Muscle layer of duodenum (tissue), 2 donors: ENCODE measurements at regions not wholly inside any gene's neighbourhood (a gene's known extent, or its start where the extent isn't known, plus 50 kb on each side); places are given as distances from the start of the nearest gene placed in this dataset.

Experiments
- H3K27ac ChIP-seq: one replicate; pipeline ENCODE4 v1.7.0; 2013; ENCODE audit warnings: mild to moderate bottlenecking, low read length
- H3K27me3 ChIP-seq: one replicate; pipeline ENCODE4 v1.7.0; 2013; ENCODE audit warnings: low read depth, mild to moderate bottlenecking, control low read depth, low read length
- H3K36me3 ChIP-seq, 2 donors: one replicate each; pipeline ENCODE4 v1.7.0; 2013; ENCODE audit warnings: low read length in 2 of 2, control low read depth in 1 of 2, mild to moderate bottlenecking in 1 of 2; ENCODE audit not compliant: insufficient read depth in 2 of 2, control insufficient read depth in 1 of 2
- H3K4me1 ChIP-seq, 2 donors: one replicate each; pipeline ENCODE4 v1.7.0; 2013; ENCODE audit warnings: low read length in 2 of 2, mild to moderate bottlenecking in 2 of 2, control low read depth in 1 of 2, moderate library complexity in 1 of 2; ENCODE audit not compliant: insufficient read depth in 2 of 2, control insufficient read depth in 1 of 2
- H3K4me3 ChIP-seq, 2 donors: one replicate each; pipeline ENCODE4 v1.7.0; 2013; ENCODE audit warnings: low read length in 2 of 2, low read depth in 1 of 2, mild to moderate bottlenecking in 1 of 2
- H3K9me3 ChIP-seq, 2 donors: one replicate each; pipeline ENCODE4 v1.7.0; 2013; ENCODE audit warnings: low read length in 2 of 2, control low read depth in 1 of 2, mild to moderate bottlenecking in 1 of 2; ENCODE audit not compliant: control insufficient read depth in 1 of 2
- donor health status: healthy.

- Histone ChIP-seq H3K9me3 (no peaks in the 10 kb centered on the region), H3K36me3 (no peaks in the 10 kb centered on the region), H3K4me1 (peaks cover 0 to 14% of the 10 kb centered on the region in 2 donors), H3K27me3 (no peaks in the 10 kb centered on the region), H3K27ac (no peak overlapping the region), H3K4me3 (no peak overlapping the region)
These were observed 156.5 kb upstream of the PPP2R2D start for GRCh38 chr10:131744346-131744745.

DNA sequence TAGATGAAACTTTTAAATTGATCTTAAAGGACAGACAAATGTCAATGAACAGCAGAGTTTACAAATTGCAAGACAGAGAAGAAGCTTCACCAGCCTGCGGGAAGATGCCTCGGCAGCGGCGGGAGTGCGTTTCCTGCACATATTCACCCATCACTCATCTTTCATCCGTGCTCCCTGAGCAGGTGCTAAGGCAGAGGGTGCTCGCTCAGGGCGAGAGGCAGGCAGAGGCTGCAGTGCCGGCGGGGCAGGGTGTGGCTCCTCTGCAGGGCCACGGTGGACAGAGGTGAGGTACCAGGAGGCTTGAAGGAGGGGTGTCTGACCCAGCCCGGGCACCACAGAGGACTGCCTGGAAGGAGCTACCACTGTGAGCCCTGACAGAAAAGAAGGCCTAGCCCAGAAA, 155.2 kb upstream of the PPP2R2D start:
- Histone ChIP-seq H3K4me3 (no peak overlapping the region), H3K36me3 (no peaks in the 10 kb centered on the region), H3K27me3 (no peaks in the 10 kb centered on the region), H3K27ac (no peak overlapping the region), H3K4me1 (peaks cover 0 to 14% of the 10 kb centered on the region in 2 donors), H3K9me3 (no peaks in the 10 kb centered on the region)

DNA sequence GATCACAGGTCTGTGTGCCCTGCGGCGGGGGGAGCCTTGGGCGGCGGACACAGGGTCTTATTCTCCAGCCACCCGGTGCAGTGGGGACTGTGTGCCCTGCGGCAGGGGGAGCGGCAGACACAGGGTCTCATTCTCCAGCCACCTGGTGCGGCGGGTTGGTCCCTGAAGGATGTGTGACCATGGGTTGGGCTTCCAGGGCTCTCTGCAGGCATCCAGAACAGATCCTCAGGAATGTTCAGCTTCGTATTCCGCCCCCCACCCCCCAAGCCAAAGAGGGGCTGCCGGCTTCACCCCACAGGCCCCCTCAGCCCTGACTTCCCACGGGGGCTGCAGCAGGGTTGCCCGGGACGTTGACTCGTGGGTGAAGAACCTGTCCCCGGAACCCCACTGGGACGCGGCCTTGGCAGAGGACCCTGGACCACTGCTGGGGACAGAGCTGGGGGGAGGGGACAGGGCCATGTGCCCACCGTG, 154.5 kb upstream of the PPP2R2D start:
- no peaks in the 10 kb centered on the region for H3K36me3 ChIP-seq
- no peak overlapping the region for H3K27ac ChIP-seq
- H3K9me3 ChIP-seq: no peaks in the 10 kb centered on the region
- no peaks in the 10 kb centered on the region for H3K27me3 ChIP-seq
- H3K4me1 ChIP-seq: peaks cover 0 to 14% of the 10 kb centered on the region in 2 donors
- H3K4me3 ChIP-seq: no peak overlapping the region

- Histone ChIP-seq H3K4me3 (no peak overlapping the region), H3K27me3 (no peaks in the 10 kb centered on the region), H3K9me3 (no peaks in the 10 kb centered on the region), H3K4me1 (peaks cover 0 to 14% of the 10 kb centered on the region in 2 donors), H3K36me3 (no peaks in the 10 kb centered on the region), H3K27ac (no peak overlapping the region)
These were observed 154.0 kb upstream of the PPP2R2D start for GRCh38 chr10:131746785-131747184.

DNA sequence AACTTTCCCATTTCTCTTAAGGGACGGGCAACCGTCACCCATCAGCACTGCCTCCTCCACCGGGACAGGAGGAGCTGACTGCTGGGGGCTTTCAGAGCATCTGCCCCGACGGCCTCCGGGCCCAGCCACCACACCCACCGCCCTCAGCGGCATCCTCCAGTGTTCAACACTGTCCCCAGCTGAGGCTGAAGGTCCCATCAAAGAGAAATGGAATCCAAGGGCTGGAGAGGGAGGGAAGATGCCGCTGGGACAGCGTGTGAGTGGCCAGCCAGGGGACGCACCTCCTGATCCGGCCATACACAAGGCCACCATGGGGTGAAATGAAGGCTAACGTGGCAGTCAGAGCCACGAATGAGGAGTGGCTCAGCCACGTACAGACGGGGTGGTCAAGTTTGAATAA, 153.6 kb upstream of the PPP2R2D start:
- Histone ChIP-seq H3K4me3 (no peak overlapping the region), H3K27ac (no peak overlapping the region), H3K4me1 (peaks cover 0 to 14% of the 10 kb centered on the region in 2 donors), H3K9me3 (no peaks in the 10 kb centered on the region), H3K27me3 (no peaks in the 10 kb centered on the region), H3K36me3 (no peaks in the 10 kb centered on the region)

DNA sequence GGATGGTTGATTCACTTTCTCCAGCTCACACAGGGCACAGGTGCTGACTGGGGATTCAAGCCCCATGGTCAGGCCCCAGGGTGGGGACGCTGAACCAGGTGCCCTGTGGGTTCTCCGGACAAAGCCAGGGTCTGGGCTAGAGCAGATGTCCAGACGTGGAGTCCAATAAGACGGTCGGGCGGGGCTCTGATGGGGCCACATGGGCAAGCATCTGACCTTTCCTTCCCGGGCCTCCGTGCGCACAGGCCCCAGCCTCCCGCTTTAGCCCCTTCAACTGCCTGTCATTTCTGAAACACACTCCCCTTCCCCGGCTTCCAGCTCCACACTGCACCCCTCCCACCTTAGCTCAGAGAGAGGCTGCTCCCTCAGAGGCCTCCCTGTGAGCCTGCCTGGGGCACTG, 153.0 kb upstream of the PPP2R2D start:
- Histone ChIP-seq H3K36me3 (no peaks in the 10 kb centered on the region), H3K27ac (no peak overlapping the region), H3K9me3 (no peaks in the 10 kb centered on the region), H3K4me1 (peaks cover 0 to 12% of the 10 kb centered on the region in 2 donors), H3K27me3 (no peaks in the 10 kb centered on the region), H3K4me3 (no peak overlapping the region)

DNA sequence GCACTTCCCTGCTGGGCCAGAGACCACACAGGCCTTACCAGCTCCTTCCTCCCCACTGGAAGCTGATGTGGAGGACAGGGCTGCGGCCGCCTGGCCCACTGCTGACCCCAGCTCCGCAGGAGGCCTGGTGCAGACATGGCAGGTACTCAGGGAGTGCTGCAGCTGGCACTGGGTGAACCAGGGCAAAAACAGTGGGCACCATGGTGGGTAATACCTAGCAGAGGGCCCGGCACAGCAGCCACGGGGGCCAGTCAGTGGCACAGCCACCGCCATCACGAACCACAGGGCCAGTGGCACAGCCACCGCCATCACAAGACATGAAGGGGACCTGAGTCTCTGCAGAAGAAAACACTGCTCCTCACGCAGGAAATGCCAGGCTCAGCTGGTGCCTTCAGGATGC, 152.6 kb upstream of the PPP2R2D start:
- H3K27me3 ChIP-seq: no peaks in the 10 kb centered on the region
- no peaks in the 10 kb centered on the region for H3K36me3 ChIP-seq
- no peaks in the 10 kb centered on the region for H3K9me3 ChIP-seq
- H3K4me3 ChIP-seq: no peak overlapping the region
- H3K4me1 ChIP-seq: peaks cover 0 to 8% of the 10 kb centered on the region in 2 donors
- H3K27ac ChIP-seq: no peak overlapping the region

GRCh38 chr10:131748831-131749766, 151.7 kb upstream of the PPP2R2D start:
- no peaks in the 10 kb centered on the region for H3K4me1 ChIP-seq
- H3K4me3 ChIP-seq: no peak overlapping the region
- no peaks in the 10 kb centered on the region for H3K36me3 ChIP-seq
- no peaks in the 10 kb centered on the region for H3K27me3 ChIP-seq
- no peaks in the 10 kb centered on the region for H3K9me3 ChIP-seq
- no peak overlapping the region for H3K27ac ChIP-seq

DNA sequence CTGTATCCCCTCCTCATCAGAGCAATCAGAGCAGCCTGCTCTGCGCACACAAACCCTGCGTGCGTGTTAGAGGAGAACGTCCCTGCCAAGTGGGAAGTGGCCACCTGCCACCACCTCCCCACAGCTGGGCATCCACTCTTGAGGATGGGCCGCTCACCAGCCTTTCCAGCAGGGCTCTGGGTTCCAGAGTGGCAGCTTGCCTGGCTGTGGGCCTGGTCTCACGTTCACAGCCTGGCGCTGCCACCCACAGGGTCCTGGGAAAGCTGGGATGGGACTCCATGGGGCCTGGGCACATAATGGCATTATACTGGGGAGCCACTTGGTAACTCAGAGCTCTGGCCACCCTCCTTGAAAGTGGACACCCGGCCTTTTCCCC, 151.1 kb upstream of the PPP2R2D start:
- H3K27ac ChIP-seq: no peak overlapping the region
- no peaks in the 10 kb centered on the region for H3K36me3 ChIP-seq
- no peak overlapping the region for H3K4me3 ChIP-seq
- H3K9me3 ChIP-seq: no peaks in the 10 kb centered on the region
- no peaks in the 10 kb centered on the region for H3K4me1 ChIP-seq
- H3K27me3 ChIP-seq: no peaks in the 10 kb centered on the region

DNA sequence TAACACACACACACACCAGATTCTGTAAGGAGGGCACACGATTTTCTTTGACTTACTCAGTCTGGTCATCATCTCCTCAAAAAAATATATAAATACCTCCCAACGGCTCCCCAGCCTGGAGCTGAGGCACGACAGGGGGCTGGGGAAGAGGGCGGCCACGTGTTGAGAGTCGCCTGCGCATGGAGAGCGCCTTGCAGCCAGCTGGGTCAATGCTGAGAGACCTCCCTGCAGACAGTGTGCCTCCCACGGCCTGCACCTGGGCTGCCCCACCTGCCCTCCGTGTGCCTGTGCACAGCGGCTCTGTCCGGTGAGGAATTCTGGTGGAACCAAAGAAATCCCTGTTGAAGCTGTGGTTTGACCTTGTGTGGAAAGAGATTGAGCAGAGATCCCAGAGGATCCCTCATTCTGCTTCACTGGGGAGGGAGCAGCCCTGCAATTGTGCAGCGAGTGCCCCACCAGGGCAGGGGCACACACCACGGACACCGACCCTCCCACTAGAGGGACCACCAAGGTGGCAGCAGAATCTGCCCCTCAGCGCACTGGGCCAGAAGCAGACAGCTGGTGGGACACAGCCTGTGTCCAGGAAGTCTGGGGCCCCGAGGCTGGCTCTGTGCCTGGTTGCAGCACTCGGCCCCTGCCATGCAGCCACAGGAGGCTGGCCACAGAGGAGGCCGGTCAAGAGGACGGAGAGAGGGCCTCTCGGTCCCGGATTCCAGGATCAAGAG, 150.5 kb upstream of the PPP2R2D start:
- no peaks in the 10 kb centered on the region for H3K4me1 ChIP-seq
- H3K9me3 ChIP-seq: no peaks in the 10 kb centered on the region
- no peak overlapping the region for H3K4me3 ChIP-seq
- no peaks in the 10 kb centered on the region for H3K27me3 ChIP-seq
- no peak overlapping the region for H3K27ac ChIP-seq
- no peaks in the 10 kb centered on the region for H3K36me3 ChIP-seq

DNA sequence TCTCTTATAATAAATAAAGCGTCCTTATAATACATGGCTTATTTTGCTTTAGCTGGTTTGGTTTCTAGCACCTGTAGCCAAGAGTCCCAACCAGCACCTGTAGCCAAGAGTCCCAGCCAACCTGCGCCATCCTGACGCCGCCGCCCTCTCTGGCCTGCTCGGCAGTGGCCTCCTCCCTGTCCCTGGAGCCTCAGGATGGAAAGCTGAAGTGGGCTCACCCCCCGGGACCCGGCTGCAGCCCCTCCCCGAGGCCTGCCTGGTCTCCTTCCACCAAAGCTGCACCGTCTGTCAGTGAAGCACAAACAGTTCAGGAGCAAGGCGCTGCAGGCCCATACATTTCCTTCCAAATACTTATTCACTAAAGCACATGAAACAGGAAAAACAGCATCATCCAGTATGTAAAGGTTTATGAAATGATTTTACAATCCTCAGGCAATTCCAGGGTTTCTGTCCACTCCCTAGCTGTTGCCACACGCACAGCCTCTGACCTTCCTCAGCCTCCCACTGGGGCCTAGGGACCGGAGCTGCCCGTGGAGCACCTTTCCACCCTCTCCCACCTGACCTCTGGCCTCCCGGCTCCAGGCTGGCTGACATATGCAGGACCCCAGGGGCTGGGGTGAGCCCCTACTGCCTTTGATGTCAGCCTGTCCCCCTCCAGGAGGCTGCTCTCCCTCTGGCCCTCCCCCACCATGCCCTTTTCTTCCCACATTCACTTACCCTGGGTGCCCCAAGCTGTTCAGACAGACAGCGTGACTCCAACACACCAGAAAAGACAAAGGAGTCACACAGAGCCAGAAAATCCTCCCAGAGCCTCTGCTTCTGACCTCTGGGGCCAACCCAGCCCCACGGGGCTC, 149.6 kb upstream of the PPP2R2D start:
- H3K36me3 ChIP-seq: no peaks in the 10 kb centered on the region
- H3K4me1 ChIP-seq: no peaks in the 10 kb centered on the region
- H3K9me3 ChIP-seq: no peaks in the 10 kb centered on the region
- H3K27me3 ChIP-seq: no peaks in the 10 kb centered on the region
- H3K4me3 ChIP-seq: no peak overlapping the region
- no peak overlapping the region for H3K27ac ChIP-seq
